Inflammatory macrophage (primary cell): ENCODE measurements at regions not wholly inside any gene's neighbourhood (a gene's known extent, or its start where the extent isn't known, plus 50 kb on each side); places are given as distances from the start of the nearest gene placed in this dataset.
A peak's percentile ranks its signal among the peaks of the same experiment; 100 is the strongest.
"Not testable (repeated sequence)": the region's sequence is repeated elsewhere in the genome, so short reads cannot be mapped to it uniquely, and the experiment has no call there.

ENCODE experiments used
- DNase-seq, 2 donors: peaks; one replicate each; pipeline ENCODE4 v3.0.0-alpha.2; 2020 to 2022

GRCh38 chr9:79477955-79478771 is 93.6 kb upstream of the TLE4 start:
- DNase-seq, result no peak

- no peak for DNase-seq
Observed at GRCh38 chr9:79480639-79481038, 91.1 kb upstream of the TLE4 start.

- no peak for DNase-seq
Observed at GRCh38 chr9:79481846-79482477, 89.8 kb upstream of the TLE4 start.

GRCh38 chr9:79485258-79485657 is 86.5 kb upstream of the TLE4 start:
- DNase-seq, result no peak

GRCh38 chr9:79489261-79490000 is 82.3 kb upstream of the TLE4 start:
- no peak for DNase-seq

- DNase-seq, result peak; percentile 16 to 53
Observed at GRCh38 chr9:79490657-79491248, 81.0 kb upstream of the TLE4 start.

- DNase-seq, result no peak
Observed at GRCh38 chr9:79492092-79493009, 79.4 kb upstream of the TLE4 start.

GRCh38 chr9:79500196-79500864 is 71.4 kb upstream of the TLE4 start:
- not testable (repeated sequence) for DNase-seq

GRCh38 chr9:79501546-79501945 is 70.2 kb upstream of the TLE4 start:
- DNase-seq, result no peak

- no peak for DNase-seq
Observed at GRCh38 chr9:79507801-79508200, 64.0 kb upstream of the TLE4 start.

GRCh38 chr9:79512251-79512650 is 59.5 kb upstream of the TLE4 start:
- no peak for DNase-seq
